ENCODE measurements at regions not wholly inside any gene's neighbourhood (a gene's known extent, or its start where the extent isn't known, plus 50 kb on each side); places are given as distances from the start of the nearest gene placed in this dataset.
"Not testable (repeated sequence)": the region's sequence is repeated elsewhere in the genome, so short reads cannot be mapped to it uniquely, and the experiment has no call there.

GRCh38 chr10:108956149-108956548 lies 967.2 kb downstream of the XPNPEP1 start:
- peaks cover 19% of the 10 kb centered on the region; the same call in 1 of the 2 replicates for H3F3A ChIP-seq (ENCODE audit: insufficient read depth)
- H3K4me3 ChIP-seq = no peak overlapping the region
- H3K27me3 ChIP-seq (replicated peaks; ENCODE audit: insufficient read depth) = no peaks in the 10 kb centered on the region
- H3K4me2 ChIP-seq (ENCODE audit: unreplicated experiment) = no peak overlapping the region
- no peaks in the 10 kb centered on the region for H3K9me2 ChIP-seq (ENCODE audit: insufficient read depth)
- TF ChIP-seq EZH2phosphoT487 (IDR thresholded peaks at IDR 0.05; ENCODE audit: insufficient read depth, low read depth) = no peak
- no peak for TF ChIP-seq EZH2 (IDR thresholded peaks at IDR 0.05; ENCODE audit: insufficient read depth, poor library complexity, severe bottlenecking)
- H3K36me3 ChIP-seq (ENCODE audit: low read depth) = no peaks in the 10 kb centered on the region
- in situ Hi-C loops (cut with MboI) = no loop called here
- no peaks in the 10 kb centered on the region for H4K20me1 ChIP-seq (ENCODE audit: insufficient read depth)
- H3K9me3 ChIP-seq (ENCODE audit: low read depth) = no peaks in the 10 kb centered on the region
- peaks cover 13% of the 10 kb centered on the region for H3K4me1 ChIP-seq (ENCODE audit: insufficient read depth)
- no peak overlapping the region for H3K27ac ChIP-seq
- peak; percentile 35 for DNase-seq
- H3K9ac ChIP-seq = no peak overlapping the region
- WGBS, 2 experiments (ENCODE audit: low coverage in 1 of 2, low lambda C conversion rate in 2 of 2, missing lambda C conversion rate in 2 of 2) = 52 to 75% methylated on average over 1 of the region's 1 CpG
- no peaks in the 10 kb centered on the region for H3K79me2 ChIP-seq (ENCODE audit: insufficient read depth)
- no peak overlapping the region for H2AFZ ChIP-seq

GRCh38 chr10:108920029-108920428 lies 1003.3 kb downstream of the XPNPEP1 start:
- H3K27me3 ChIP-seq (replicated peaks; ENCODE audit: insufficient read depth); H3K79me2 ChIP-seq (ENCODE audit: insufficient read depth); H3K36me3 ChIP-seq (ENCODE audit: low read depth); H3K9ac ChIP-seq; H3F3A ChIP-seq (ENCODE audit: insufficient read depth); DNase-seq; H4K20me1 ChIP-seq (ENCODE audit: insufficient read depth); H2AFZ ChIP-seq; H3K27ac ChIP-seq; in situ Hi-C loops (cut with MboI); H3K4me2 ChIP-seq (ENCODE audit: unreplicated experiment); H3K4me1 ChIP-seq (ENCODE audit: insufficient read depth); H3K4me3 ChIP-seq; H3K9me2 ChIP-seq (ENCODE audit: insufficient read depth); H3K9me3 ChIP-seq (ENCODE audit: low read depth): not testable (repeated sequence)

DNA sequence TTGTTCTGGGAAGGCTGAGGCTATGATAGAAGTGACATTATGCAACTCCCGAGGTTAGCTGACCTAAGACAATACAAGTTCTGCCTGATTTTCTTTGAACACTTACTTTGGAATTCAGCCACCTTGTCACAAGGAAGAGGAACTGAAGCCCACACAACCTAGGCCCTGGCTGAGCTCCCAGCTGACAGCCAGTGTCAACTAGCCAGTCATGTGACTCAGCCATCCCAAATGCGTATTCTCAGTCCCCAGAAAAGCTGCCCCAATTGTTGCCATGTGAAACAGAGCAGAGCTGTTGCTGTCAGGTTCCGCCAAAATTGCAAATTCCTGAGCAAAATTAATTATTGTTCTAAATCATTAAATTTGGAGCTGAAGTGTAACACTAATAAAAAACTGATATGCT lies 1010.0 kb downstream of the XPNPEP1 start:
- H2AFZ ChIP-seq = no peak overlapping the region
- H3K9me3 ChIP-seq (ENCODE audit: low read depth) = no peaks in the 10 kb centered on the region
- in situ Hi-C loops (cut with MboI) = no loop called here
- TF ChIP-seq EZH2 (IDR thresholded peaks at IDR 0.05; ENCODE audit: insufficient read depth, poor library complexity, severe bottlenecking) (no peak), EZH2phosphoT487 (IDR thresholded peaks at IDR 0.05; ENCODE audit: insufficient read depth, low read depth) (no peak)
- H3K4me2 ChIP-seq (ENCODE audit: unreplicated experiment) = no peak overlapping the region
- no peak overlapping the region for H3K4me3 ChIP-seq
- no peaks in the 10 kb centered on the region for H4K20me1 ChIP-seq (ENCODE audit: insufficient read depth)
- DNase-seq = no peak
- H3F3A ChIP-seq (ENCODE audit: insufficient read depth) = no peaks in the 10 kb centered on the region
- no peaks in the 10 kb centered on the region for H3K9me2 ChIP-seq (ENCODE audit: insufficient read depth)
- no peaks in the 10 kb centered on the region for H3K36me3 ChIP-seq (ENCODE audit: low read depth)
- no peaks in the 10 kb centered on the region for H3K27me3 ChIP-seq (replicated peaks; ENCODE audit: insufficient read depth)
- H3K27ac ChIP-seq = no peak overlapping the region
- 54 to 60% methylated on average over 3 of the region's 3 CpGs for WGBS, 2 experiments (ENCODE audit: low coverage in 1 of 2, low lambda C conversion rate in 2 of 2, missing lambda C conversion rate in 2 of 2)
- H3K4me1 ChIP-seq (ENCODE audit: insufficient read depth) = no peaks in the 10 kb centered on the region
- H3K79me2 ChIP-seq (ENCODE audit: insufficient read depth) = no peaks in the 10 kb centered on the region
- no peak overlapping the region for H3K9ac ChIP-seq

- Histone ChIP-seq H3K27ac (no peak overlapping the region), H3K36me3 (ENCODE audit: low read depth) (no peaks in the 10 kb centered on the region), H3K79me2 (ENCODE audit: insufficient read depth) (no peaks in the 10 kb centered on the region), H3K9me2 (ENCODE audit: insufficient read depth) (no peaks in the 10 kb centered on the region), H3F3A (ENCODE audit: insufficient read depth) (no peaks in the 10 kb centered on the region), H3K4me3 (peak overlapping the region; percentile 90), H4K20me1 (ENCODE audit: insufficient read depth) (no peaks in the 10 kb centered on the region), H3K9me3 (ENCODE audit: low read depth) (no peaks in the 10 kb centered on the region), H3K27me3 (replicated peaks; ENCODE audit: insufficient read depth) (no peaks in the 10 kb centered on the region), H3K4me2 (ENCODE audit: unreplicated experiment) (peak overlapping the region; percentile 94), H3K9ac (peak overlapping the region; percentile 52), H3K4me1 (ENCODE audit: insufficient read depth) (no peaks in the 10 kb centered on the region), H2AFZ (peak overlapping the region; percentile 98)
- TF ChIP-seq EZH2 (IDR thresholded peaks at IDR 0.05; ENCODE audit: insufficient read depth, poor library complexity, severe bottlenecking) (no peak), EZH2phosphoT487 (IDR thresholded peaks at IDR 0.05; ENCODE audit: insufficient read depth, low read depth) (no peak)
- in situ Hi-C loops (cut with MboI) = no loop called here
- peak; percentile 87 for DNase-seq
- 2% methylated on average over 45 to 47 of the region's 47 CpGs for WGBS, 2 experiments (ENCODE audit: low coverage in 1 of 2, low lambda C conversion rate in 2 of 2, missing lambda C conversion rate in 2 of 2)
Observed at GRCh38 chr10:108911814-108912541, 1011.3 kb downstream of the XPNPEP1 start.

- H3K27ac ChIP-seq = no peak overlapping the region
- H3K9ac ChIP-seq = no peak overlapping the region
- H3K4me2 ChIP-seq (ENCODE audit: unreplicated experiment) = no peak overlapping the region
- H3K9me3 ChIP-seq (ENCODE audit: low read depth) = no peaks in the 10 kb centered on the region
- WGBS, 2 experiments (ENCODE audit: low coverage in 1 of 2, low lambda C conversion rate in 2 of 2, missing lambda C conversion rate in 2 of 2) = 38 to 41% methylated on average over 1 of the region's 1 CpG
- no peak for DNase-seq
- H3K27me3 ChIP-seq (replicated peaks; ENCODE audit: insufficient read depth) = no peaks in the 10 kb centered on the region
- peaks cover 8% of the 10 kb centered on the region; the same call in 1 of the 2 replicates for H3K4me1 ChIP-seq (ENCODE audit: insufficient read depth)
- no peaks in the 10 kb centered on the region for H3K79me2 ChIP-seq (ENCODE audit: insufficient read depth)
- H2AFZ ChIP-seq = no peak overlapping the region
- H3K36me3 ChIP-seq (ENCODE audit: low read depth) = no peaks in the 10 kb centered on the region
- H3K9me2 ChIP-seq (ENCODE audit: insufficient read depth) = no peaks in the 10 kb centered on the region
- in situ Hi-C loops (cut with MboI) = no loop called here
- H3F3A ChIP-seq (ENCODE audit: insufficient read depth) = no peaks in the 10 kb centered on the region
- no peak overlapping the region for H3K4me3 ChIP-seq
- no peak for TF ChIP-seq EZH2 (IDR thresholded peaks at IDR 0.05; ENCODE audit: insufficient read depth, poor library complexity, severe bottlenecking)
- TF ChIP-seq EZH2phosphoT487 (IDR thresholded peaks at IDR 0.05; ENCODE audit: insufficient read depth, low read depth) = no peak
- no peaks in the 10 kb centered on the region for H4K20me1 ChIP-seq (ENCODE audit: insufficient read depth)
Observed at GRCh38 chr10:108908096-108908495, 1015.2 kb downstream of the XPNPEP1 start.

Data from GM23248 (cell line).